H9 (cell line): ENCODE measurements at regions not wholly inside any gene's neighbourhood (a gene's known extent, or its start where the extent isn't known, plus 50 kb on each side); places are given as distances from the start of the nearest gene placed in this dataset.

Experiments
- DNase-seq: peaks from one replicate; pipeline ENCODE4 v3.0.0-alpha.2; 2017
- H2AFZ ChIP-seq: one replicate; pipeline ENCODE4 v1.6.1; 2013; ENCODE audit warnings: mild to moderate bottlenecking, low read length, control low read depth, moderate library complexity
- H2AK5ac ChIP-seq: 2 replicates; pipeline ENCODE4 v1.6.1; 2013; ENCODE audit warnings: low read length, control low read depth, mixed read lengths; ENCODE audit not compliant: insufficient read length
- H2BK120ac ChIP-seq: one replicate; pipeline ENCODE4 v1.6.1; 2013; ENCODE audit warnings: low read depth, mild to moderate bottlenecking, low read length, control low read depth, inconsistent platforms; ENCODE audit not compliant: poor library complexity, severe bottlenecking
- H2BK12ac ChIP-seq: 2 replicates; pipeline ENCODE4 v1.6.1; 2013; ENCODE audit warnings: low read length, control low read depth, mixed read lengths, low read depth; ENCODE audit not compliant: insufficient read length
- H2BK15ac ChIP-seq: 2 replicates; pipeline ENCODE4 v1.6.1; 2013; ENCODE audit warnings: low read depth, low read length, control low read depth
- H2BK20ac ChIP-seq: one replicate; pipeline ENCODE4 v1.6.1; 2013; ENCODE audit warnings: low read depth, mild to moderate bottlenecking, low read length, control low read depth, inconsistent platforms; ENCODE audit not compliant: poor library complexity, severe bottlenecking
- H2BK5ac ChIP-seq: 2 replicates; pipeline ENCODE4 v1.6.1; 2013; ENCODE audit warnings: low read length, control low read depth, mixed read lengths; ENCODE audit not compliant: insufficient read length
- H3K14ac ChIP-seq: 2 replicates; pipeline ENCODE4 v1.6.1; 2013; ENCODE audit warnings: low read length, control low read depth; ENCODE audit not compliant: insufficient read depth
- H3K18ac ChIP-seq: 2 replicates; pipeline ENCODE4 v1.6.1; 2013; ENCODE audit warnings: low read depth, mild to moderate bottlenecking, mixed read lengths, low read length, control low read depth; ENCODE audit not compliant: insufficient read length
- H3K23ac ChIP-seq: 2 replicates; pipeline ENCODE4 v1.6.1; 2013; ENCODE audit warnings: low read length, control low read depth, mixed read lengths, low read depth; ENCODE audit not compliant: insufficient read length
- H3K23me2 ChIP-seq: 2 replicates; pipeline ENCODE4 v1.6.1; 2013; ENCODE audit warnings: low read depth, mild to moderate bottlenecking, mixed read lengths, low read length, control low read depth; ENCODE audit not compliant: insufficient read length, poor library complexity, severe bottlenecking
- H3K27ac ChIP-seq: 2 replicates; pipeline ENCODE4 v1.5.1; 2013; ENCODE audit warnings: low read length, control low read depth, mixed read lengths, low read depth; ENCODE audit not compliant: insufficient read length
- H3K27me3 ChIP-seq: 2 replicates; pipeline ENCODE4 v1.6.1; 2013; ENCODE audit warnings: low read length, control low read depth, inconsistent platforms; ENCODE audit not compliant: insufficient read depth
- H3K4ac ChIP-seq: 2 replicates; pipeline ENCODE4 v1.6.1; 2013; ENCODE audit warnings: low read depth, mild to moderate bottlenecking, control low read depth, inconsistent platforms, low read length, moderate library complexity
- H3K4me1 ChIP-seq: 2 replicates; pipeline ENCODE4 v1.6.1; 2013; ENCODE audit warnings: low read length, control low read depth, inconsistent platforms; ENCODE audit not compliant: insufficient read depth
- H3K4me2 ChIP-seq: 2 replicates; pipeline ENCODE4 v1.6.1; 2013; ENCODE audit warnings: low read length, control low read depth, mixed read lengths; ENCODE audit not compliant: insufficient read length, insufficient read depth
- H3K56ac ChIP-seq: 2 replicates; pipeline ENCODE4 v1.6.1; 2013; ENCODE audit warnings: low read depth, mild to moderate bottlenecking, mixed read lengths, low read length, control low read depth; ENCODE audit not compliant: insufficient read length
- H3K79me1 ChIP-seq: 2 replicates; pipeline ENCODE4 v1.6.1; 2013; ENCODE audit warnings: low read depth, mild to moderate bottlenecking, moderate library complexity, low read length, control low read depth, inconsistent platforms; ENCODE audit not compliant: insufficient read depth, poor library complexity, severe bottlenecking
- H3K79me2 ChIP-seq: 2 replicates; pipeline ENCODE4 v1.6.1; 2013; ENCODE audit warnings: low read length, control low read depth, inconsistent platforms; ENCODE audit not compliant: insufficient read depth
- H3K9ac ChIP-seq: 2 replicates; pipeline ENCODE4 v1.6.1; 2013; ENCODE audit warnings: low read length, control low read depth, mixed read lengths; ENCODE audit not compliant: insufficient read length; ENCODE audit errors: extremely low read depth
- H3K9me3 ChIP-seq: one replicate; pipeline ENCODE4 v1.6.1; 2013; ENCODE audit warnings: low read depth, low read length, inconsistent platforms; ENCODE audit not compliant: control insufficient read depth
- H3T11ph ChIP-seq: one replicate; pipeline ENCODE4 v1.6.1; 2013; ENCODE audit warnings: mild to moderate bottlenecking, low read length, control low read depth, inconsistent platforms
- H4K20me1 ChIP-seq: one replicate; pipeline ENCODE4 v1.6.1; 2013; ENCODE audit not compliant: control insufficient read depth, insufficient read length, insufficient read depth
- H4K5ac ChIP-seq: 2 replicates; pipeline ENCODE4 v1.6.1; 2013; ENCODE audit warnings: low read depth, mild to moderate bottlenecking, mixed read lengths, low read length, control low read depth; ENCODE audit not compliant: insufficient read length
- H4K8ac ChIP-seq: replicated peaks from 2 replicates; pipeline ENCODE4 v1.6.1; 2013; ENCODE audit warnings: low read length, control low read depth, mixed read lengths, low read depth; ENCODE audit not compliant: insufficient read length
- H4K91ac ChIP-seq: 2 replicates; pipeline ENCODE4 v1.6.1; 2013; ENCODE audit warnings: low read depth, mild to moderate bottlenecking, moderate library complexity, mixed read lengths, low read length, control low read depth; ENCODE audit not compliant: insufficient read length
- H3K27ac Mint-ChIP-seq, 3 experiments: 2 replicates in 2 of 3; 3 replicates in 1 of 3; pipeline ENCODE4 v1.8.0; 2020 to 2021; ENCODE audit warnings: mixed read lengths in 3 of 3, mild to moderate bottlenecking in 1 of 3, moderate library complexity in 1 of 3
- H3K27me3 Mint-ChIP-seq: 2 replicates; pipeline ENCODE4 v1.8.0; 2021; ENCODE audit warnings: low read depth, mild to moderate bottlenecking, moderate library complexity, mixed read lengths
- H3K36me3 Mint-ChIP-seq, 3 experiments: 2 replicates in 2 of 3; 3 replicates in 1 of 3; pipeline ENCODE4 v1.8.0; 2020 to 2021; ENCODE audit warnings: low read depth in 3 of 3, mixed read lengths in 3 of 3; ENCODE audit not compliant: insufficient read depth in 1 of 3
- H3K4me1 Mint-ChIP-seq, 2 experiments: 2 replicates each; pipeline ENCODE4 v1.8.0; 2020; ENCODE audit warnings: mixed read lengths in 2 of 2
- H3K4me3 Mint-ChIP-seq, 2 experiments: 2 replicates in 1 of 2; 3 replicates in 1 of 2; pipeline ENCODE4 v1.8.0; 2020 to 2021; ENCODE audit warnings: mild to moderate bottlenecking in 2 of 2, mixed read lengths in 2 of 2, moderate library complexity in 1 of 2
- H3K9me3 Mint-ChIP-seq, 2 experiments: 2 replicates in 1 of 2; 3 replicates in 1 of 2; pipeline ENCODE4 v1.8.0; 2020; ENCODE audit warnings: mild to moderate bottlenecking in 2 of 2, mixed read lengths in 2 of 2, moderate library complexity in 1 of 2
- WGBS: extraction: QIAGEN DNeasy Blood & Tissue Kit; methylation state at CpG from one replicate; pipeline ENCODE4 v1.1.7; 2013; ENCODE audit warnings: missing lambda C conversion rate, low lambda C conversion rate, mixed read lengths; ENCODE audit not compliant: insufficient read length; ENCODE audit errors: extremely low coverage; 5-methylcytosine and 5-hydroxymethylcytosine counted together
- TF ChIP-seq, protein P1 (sequence below): fragments of 200-600 bp; sonication (generic); conservative IDR thresholded peaks from 3 replicates; pipeline ENCODE4 v1.8.0; 2021; ENCODE audit warnings: antibody characterized with exemption, mild to moderate bottlenecking

DNA sequence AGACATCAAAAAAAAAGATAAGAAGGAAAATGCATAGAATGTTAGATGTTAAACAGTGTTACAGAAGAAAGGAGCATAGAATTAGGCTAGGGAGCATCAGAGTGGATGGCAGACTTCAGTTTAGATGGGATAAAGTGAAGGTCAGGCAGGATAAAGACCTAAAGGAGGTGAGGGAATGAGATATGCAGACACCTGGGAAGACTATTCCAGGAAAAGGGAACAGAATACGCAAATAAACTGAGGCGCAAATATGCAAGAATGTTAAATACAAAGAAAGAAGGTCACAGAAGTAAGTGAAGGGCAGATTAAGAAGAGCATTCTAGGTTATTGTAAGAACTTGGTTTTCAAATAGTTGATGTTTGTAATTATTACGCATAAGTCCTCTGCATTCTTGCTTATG, 116.3 kb upstream of the REG3A start:
- Histone ChIP-seq H2BK20ac (no peak overlapping the region), H4K91ac (no peak overlapping the region), H2BK120ac (no peak overlapping the region), H3K9ac (no peak overlapping the region), H3K79me1 (no peaks in the 10 kb centered on the region), H3K79me2 (no peaks in the 10 kb centered on the region), H3T11ph (no peak overlapping the region), H2AK5ac (no peak overlapping the region), H4K8ac (no peak overlapping the region), H3K9me3 (no peaks in the 10 kb centered on the region), H3K27me3 (no peaks in the 10 kb centered on the region), H2AFZ (no peak overlapping the region), H4K20me1 (no peaks in the 10 kb centered on the region), H3K4ac (no peak overlapping the region), H3K14ac (no peak overlapping the region), H3K27ac (no peak overlapping the region), H3K18ac (no peak overlapping the region), H3K56ac (no peak overlapping the region), H3K4me2 (no peak overlapping the region), H2BK12ac (no peak overlapping the region), H3K23ac (no peak overlapping the region), H2BK5ac (no peak overlapping the region), H3K23me2 (no peaks in the 10 kb centered on the region), H3K4me1 (peaks cover 2% of the 10 kb centered on the region), H4K5ac (no peak overlapping the region), H2BK15ac (no peak overlapping the region)
- TF ChIP-seq, protein P1, sequence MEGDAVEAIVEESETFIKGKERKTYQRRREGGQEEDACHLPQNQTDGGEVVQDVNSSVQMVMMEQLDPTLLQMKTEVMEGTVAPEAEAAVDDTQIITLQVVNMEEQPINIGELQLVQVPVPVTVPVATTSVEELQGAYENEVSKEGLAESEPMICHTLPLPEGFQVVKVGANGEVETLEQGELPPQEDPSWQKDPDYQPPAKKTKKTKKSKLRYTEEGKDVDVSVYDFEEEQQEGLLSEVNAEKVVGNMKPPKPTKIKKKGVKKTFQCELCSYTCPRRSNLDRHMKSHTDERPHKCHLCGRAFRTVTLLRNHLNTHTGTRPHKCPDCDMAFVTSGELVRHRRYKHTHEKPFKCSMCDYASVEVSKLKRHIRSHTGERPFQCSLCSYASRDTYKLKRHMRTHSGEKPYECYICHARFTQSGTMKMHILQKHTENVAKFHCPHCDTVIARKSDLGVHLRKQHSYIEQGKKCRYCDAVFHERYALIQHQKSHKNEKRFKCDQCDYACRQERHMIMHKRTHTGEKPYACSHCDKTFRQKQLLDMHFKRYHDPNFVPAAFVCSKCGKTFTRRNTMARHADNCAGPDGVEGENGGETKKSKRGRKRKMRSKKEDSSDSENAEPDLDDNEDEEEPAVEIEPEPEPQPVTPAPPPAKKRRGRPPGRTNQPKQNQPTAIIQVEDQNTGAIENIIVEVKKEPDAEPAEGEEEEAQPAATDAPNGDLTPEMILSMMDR, result no peak
- no peak for DNase-seq
- Mint-ChIP-seq H3K4me3 (no peak overlapping the region), H3K9me3 (peaks cover 10 to 19% of the 10 kb centered on the region in 2 experiments), H3K4me1 (peaks cover 20 to 25% of the 10 kb centered on the region in 2 experiments), H3K36me3 (peaks cover 0 to 10% (median 4%) of the 10 kb centered on the region in 3 experiments; a peak in 3 of 7 replicates), H3K27me3 (no peaks in the 10 kb centered on the region; the same call in 1 of the 2 replicates), H3K27ac (peak overlapping the region in 1 of 3 experiments; percentile 58; a peak in 2 of 7 replicates)
- WGBS, result no CpG with 5 or more reads among the region's 3 CpGs
